T-helper 17 cell (primary cell): ENCODE measurements at regions not wholly inside any gene's neighbourhood (a gene's known extent, or its start where the extent isn't known, plus 50 kb on each side); places are given as distances from the start of the nearest gene placed in this dataset.

Source experiments
- ATAC-seq: fragments of 150-1000 bp; cut with Tn5 transposase; 2 replicates; pipeline ENCODE4 v1.10.0; 2021; ENCODE audit warnings: mild to moderate bottlenecking, moderate library complexity
- DNase-seq, 3 donors: peaks; one replicate each; pipeline versions ENCODE4 v3.0.0 to v3.0.0-alpha.2; 2020 to 2021
- H3K9me3 ChIP-seq: one replicate; pipeline ENCODE4 v1.7.0; 2013; ENCODE audit warnings: low read length, mild to moderate bottlenecking; ENCODE audit not compliant: control insufficient read depth, poor library complexity, severe bottlenecking
- H3K27ac Mint-ChIP-seq: one replicate; pipeline ENCODE4 v1.8.0; 2022; ENCODE audit warnings: mild to moderate bottlenecking, moderate library complexity, mixed read lengths
- H3K27me3 Mint-ChIP-seq: one replicate; pipeline ENCODE4 v1.8.0; 2022; ENCODE audit warnings: mixed read lengths
- H3K36me3 Mint-ChIP-seq: one replicate; pipeline ENCODE4 v1.8.0; 2022; ENCODE audit warnings: low read depth, mixed read lengths
- H3K4me1 Mint-ChIP-seq: one replicate; pipeline ENCODE4 v1.8.0; 2022; ENCODE audit warnings: mild to moderate bottlenecking, mixed read lengths
- H3K4me3 Mint-ChIP-seq: one replicate; pipeline ENCODE4 v1.8.0; 2022; ENCODE audit warnings: mild to moderate bottlenecking, moderate library complexity, mixed read lengths

DNA sequence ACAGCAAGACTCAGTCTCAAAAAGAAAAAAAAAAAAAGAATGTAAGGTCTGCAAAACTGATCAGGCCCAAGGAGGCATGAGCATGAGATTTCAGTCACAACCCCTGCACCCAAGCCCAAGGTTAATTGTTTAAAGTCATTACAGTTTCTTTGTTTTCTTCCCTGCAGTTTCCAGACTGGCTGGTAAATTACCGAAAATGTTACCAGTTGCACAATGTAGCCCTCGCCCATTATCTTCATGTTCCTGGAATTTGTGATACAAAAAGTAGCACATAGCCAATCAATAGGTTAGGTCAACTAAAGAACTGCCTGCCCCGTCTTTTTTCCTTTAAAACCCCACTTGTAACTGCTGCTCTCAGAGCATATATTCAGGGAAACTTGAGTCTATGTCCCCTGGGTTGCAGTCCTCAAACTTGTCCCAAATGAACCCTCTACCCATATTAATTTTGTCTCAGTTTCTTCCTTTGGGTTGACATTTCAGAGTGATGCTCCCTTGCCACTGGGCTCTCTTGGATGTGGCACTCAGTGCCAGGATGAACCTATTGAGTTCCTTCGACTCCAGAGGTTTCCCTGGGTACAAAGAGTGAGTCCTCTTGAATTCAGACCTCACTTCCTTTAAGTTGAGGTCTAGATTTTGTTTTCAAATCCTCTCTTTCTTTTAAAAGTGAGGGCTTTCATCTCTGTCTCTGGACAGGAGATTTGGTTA lies 216.2 kb upstream of the HS6ST1 start:
- DNase-seq (no peak), ATAC-seq (no peak)
- no peaks in the 10 kb centered on the region for H3K36me3 Mint-ChIP-seq
- H3K9me3 ChIP-seq, result no peaks in the 10 kb centered on the region
- peaks cover 2% of the 10 kb centered on the region for H3K4me1 Mint-ChIP-seq
- peaks cover 36% of the 10 kb centered on the region for H3K27me3 Mint-ChIP-seq
- H3K27ac Mint-ChIP-seq, result no peak overlapping the region
- H3K4me3 Mint-ChIP-seq, result no peak overlapping the region

DNA sequence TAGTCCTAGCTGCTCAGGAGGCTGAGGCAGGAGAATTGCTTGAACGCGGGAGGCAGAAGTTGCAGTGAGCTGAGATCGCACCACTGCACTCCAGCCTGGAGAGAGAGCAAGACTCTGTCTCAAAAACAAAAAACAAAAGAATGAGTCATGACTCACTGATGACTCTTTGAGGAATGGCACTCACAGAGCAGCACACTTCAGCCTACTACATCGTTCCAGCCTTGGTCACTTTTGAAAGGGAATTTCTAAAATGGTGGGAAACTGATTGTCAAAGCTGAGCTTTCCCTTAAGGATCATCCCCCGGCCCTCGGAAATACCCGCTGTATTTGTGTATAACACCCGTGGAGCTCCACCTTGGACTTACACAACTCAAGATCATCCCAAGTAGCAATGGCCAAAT lies 217.3 kb upstream of the HS6ST1 start:
- Mint-ChIP-seq H3K4me1 (peaks cover 2% of the 10 kb centered on the region), H3K27ac (no peak overlapping the region), H3K36me3 (no peaks in the 10 kb centered on the region), H3K4me3 (no peak overlapping the region), H3K27me3 (peaks cover 32% of the 10 kb centered on the region)
- no peaks in the 10 kb centered on the region for H3K9me3 ChIP-seq
- ATAC-seq (no peak), DNase-seq (no peak)

DNA sequence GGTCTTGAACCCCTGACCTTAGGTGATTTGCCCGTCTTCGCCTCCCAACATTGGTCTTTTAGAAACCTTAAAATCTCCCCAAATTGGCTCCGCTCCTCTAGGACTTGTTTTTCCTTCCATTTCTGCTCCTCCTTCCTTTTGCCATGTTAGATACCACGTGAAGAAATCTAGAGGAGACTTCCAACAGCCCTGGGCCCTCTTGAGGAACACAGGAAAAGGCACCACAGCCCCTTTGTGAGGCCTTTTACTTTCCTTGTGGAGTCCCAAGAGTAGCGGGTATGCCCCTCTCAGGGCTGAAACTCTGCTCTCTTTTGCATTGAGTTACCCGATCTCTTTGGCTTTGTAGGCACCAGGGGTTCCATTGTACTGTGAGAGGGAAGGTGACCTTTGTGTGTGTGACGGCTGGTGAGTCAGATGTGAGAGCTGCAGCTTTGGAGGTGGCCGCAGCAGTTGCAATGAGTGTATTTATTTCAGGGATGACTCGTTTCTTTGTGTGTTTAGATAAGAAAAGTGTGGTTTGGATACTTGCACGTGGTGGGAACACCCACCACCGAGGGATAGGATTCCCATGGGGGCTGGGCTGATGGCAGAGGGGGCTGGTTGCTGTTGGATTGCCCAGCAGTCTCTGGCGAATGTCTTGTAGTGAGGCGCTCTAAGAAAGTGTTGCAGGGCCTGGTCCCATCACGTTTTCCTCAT lies 218.4 kb upstream of the HS6ST1 start:
- H3K27ac Mint-ChIP-seq, result no peak overlapping the region
- H3K4me1 Mint-ChIP-seq, result no peaks in the 10 kb centered on the region
- ATAC-seq (no peak), DNase-seq (no peak)
- H3K36me3 Mint-ChIP-seq, result no peaks in the 10 kb centered on the region
- no peaks in the 10 kb centered on the region for H3K9me3 ChIP-seq
- peaks cover 32% of the 10 kb centered on the region for H3K27me3 Mint-ChIP-seq
- no peak overlapping the region for H3K4me3 Mint-ChIP-seq

DNA sequence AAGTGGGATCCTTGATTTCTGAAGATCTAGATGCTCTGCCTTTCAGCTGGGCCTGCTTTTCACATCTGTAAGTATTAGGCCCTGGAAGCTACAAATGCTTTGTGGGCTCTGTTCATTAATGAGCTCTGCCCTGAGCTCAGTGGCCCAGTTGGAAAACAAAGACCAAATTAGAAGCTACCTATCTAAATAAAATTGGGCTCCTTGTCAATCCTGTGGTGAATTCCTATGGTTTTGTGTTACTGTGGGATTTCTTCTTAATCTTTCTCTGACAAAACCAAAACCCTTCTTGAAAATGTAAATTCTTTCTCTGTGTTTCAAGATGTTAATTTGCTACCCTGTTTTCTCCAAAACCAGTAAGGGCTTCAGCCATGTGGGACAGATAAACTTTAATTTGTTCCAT lies 219.0 kb upstream of the HS6ST1 start:
- Mint-ChIP-seq H3K4me1 (no peaks in the 10 kb centered on the region), H3K36me3 (no peaks in the 10 kb centered on the region), H3K27me3 (peaks cover 32% of the 10 kb centered on the region), H3K4me3 (no peak overlapping the region), H3K27ac (no peak overlapping the region)
- no peaks in the 10 kb centered on the region for H3K9me3 ChIP-seq
- DNase-seq (no peak), ATAC-seq (no peak)

DNA sequence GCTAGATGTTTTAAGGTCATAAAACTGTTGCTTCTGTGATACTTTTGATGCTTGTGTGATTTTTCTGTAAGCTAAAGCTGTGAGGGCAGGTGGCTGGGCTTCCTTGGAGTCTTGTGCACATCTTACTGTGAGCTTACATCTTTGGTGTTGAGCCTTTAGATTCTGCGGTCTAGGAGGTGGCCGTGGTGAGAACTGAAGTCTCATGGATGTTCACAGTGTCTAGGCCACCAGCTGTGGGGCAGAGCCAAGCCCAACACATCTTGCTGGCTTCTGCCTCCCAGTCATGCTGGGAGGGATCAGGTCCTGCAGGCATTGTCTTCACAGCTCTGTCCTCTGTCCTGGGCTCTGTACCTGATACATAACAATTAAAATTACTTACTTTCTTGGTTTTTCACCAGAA lies 219.7 kb upstream of the HS6ST1 start:
- H3K27ac Mint-ChIP-seq, result no peak overlapping the region

DNA sequence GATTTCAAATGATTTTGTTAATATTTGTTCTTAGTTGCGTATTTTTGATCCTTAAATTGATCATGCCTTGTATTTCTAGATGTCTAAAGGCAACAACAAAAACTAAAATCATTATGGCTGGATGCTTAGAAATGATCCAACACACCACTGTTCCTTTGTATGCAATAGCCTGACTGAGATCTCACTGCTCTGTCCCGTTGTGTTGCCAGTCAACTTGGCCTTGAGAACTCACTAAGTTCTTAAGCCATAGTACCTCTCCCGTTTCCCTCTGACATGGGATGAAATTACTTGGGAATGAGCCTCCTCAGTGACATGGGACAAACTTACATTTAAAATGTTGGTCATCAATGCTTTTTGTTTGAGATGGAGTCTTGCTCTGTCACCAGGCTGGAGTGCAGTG lies 222.0 kb upstream of the HS6ST1 start:
- Mint-ChIP-seq H3K4me3 (no peak overlapping the region), H3K27me3 (peaks cover 14% of the 10 kb centered on the region), H3K27ac (no peak overlapping the region), H3K4me1 (no peaks in the 10 kb centered on the region), H3K36me3 (no peaks in the 10 kb centered on the region)
- no peak for ATAC-seq
- no peak for DNase-seq
- no peaks in the 10 kb centered on the region for H3K9me3 ChIP-seq

More for the DNA sequence above, 219.7 kb upstream of the HS6ST1 start:
- Mint-ChIP-seq H3K4me3 (no peak overlapping the region), H3K36me3 (no peaks in the 10 kb centered on the region), H3K4me1 (no peaks in the 10 kb centered on the region), H3K27me3 (peaks cover 31% of the 10 kb centered on the region)
- ATAC-seq (no peak), DNase-seq (no peak)
- H3K9me3 ChIP-seq, result no peaks in the 10 kb centered on the region

DNA sequence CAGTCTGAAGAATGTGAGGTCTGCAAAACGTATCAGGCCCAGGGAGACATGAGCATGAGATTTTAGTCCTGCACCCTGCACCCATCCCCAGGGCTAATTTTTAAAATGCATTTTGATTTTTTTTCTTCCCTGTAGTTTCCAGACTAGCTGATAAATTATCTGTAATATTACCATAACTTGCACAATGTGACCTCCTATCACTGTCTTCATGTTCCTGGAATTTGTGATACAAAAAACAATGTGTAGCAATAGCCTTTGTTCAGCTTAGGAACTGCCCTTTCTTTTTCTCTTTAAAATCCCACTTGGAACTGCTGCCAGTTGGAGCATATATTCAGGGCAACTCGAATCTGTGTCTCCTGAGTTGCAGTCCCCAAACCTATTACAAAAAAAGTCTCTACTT lies 222.8 kb upstream of the HS6ST1 start:
- Mint-ChIP-seq H3K36me3 (no peaks in the 10 kb centered on the region), H3K27me3 (peaks cover 14% of the 10 kb centered on the region), H3K4me1 (no peaks in the 10 kb centered on the region), H3K27ac (no peak overlapping the region), H3K4me3 (no peak overlapping the region)
- ATAC-seq (no peak), DNase-seq (no peak)
- H3K9me3 ChIP-seq, result no peaks in the 10 kb centered on the region

DNA sequence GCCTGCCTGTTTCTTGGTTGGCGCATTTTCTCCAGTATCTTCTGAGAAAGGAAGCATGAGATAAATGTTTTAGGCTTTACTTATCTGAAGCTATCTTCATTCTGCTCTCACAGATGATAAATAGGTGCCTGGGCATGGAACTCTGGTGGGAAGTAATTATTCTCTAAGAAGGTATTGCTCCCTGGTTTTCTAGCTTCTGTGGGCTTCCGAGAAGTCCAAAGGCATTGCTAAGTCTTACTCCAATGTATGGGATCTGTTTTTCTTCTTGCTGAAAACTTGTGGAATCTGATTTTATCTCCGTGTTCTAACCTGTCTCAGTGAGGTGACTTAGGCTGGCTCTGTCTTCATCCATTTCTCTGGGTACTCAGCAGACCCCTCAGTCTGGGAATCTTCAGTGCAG lies 224.4 kb upstream of the HS6ST1 start:
- H3K27me3 Mint-ChIP-seq, result peaks cover under 1% of the 10 kb centered on the region
- no peak for DNase-seq
- no peaks in the 10 kb centered on the region for H3K4me1 Mint-ChIP-seq
- no peak for ATAC-seq
- no peak overlapping the region for H3K4me3 Mint-ChIP-seq
- no peaks in the 10 kb centered on the region for H3K36me3 Mint-ChIP-seq
- H3K27ac Mint-ChIP-seq, result no peak overlapping the region
- no peaks in the 10 kb centered on the region for H3K9me3 ChIP-seq

DNA sequence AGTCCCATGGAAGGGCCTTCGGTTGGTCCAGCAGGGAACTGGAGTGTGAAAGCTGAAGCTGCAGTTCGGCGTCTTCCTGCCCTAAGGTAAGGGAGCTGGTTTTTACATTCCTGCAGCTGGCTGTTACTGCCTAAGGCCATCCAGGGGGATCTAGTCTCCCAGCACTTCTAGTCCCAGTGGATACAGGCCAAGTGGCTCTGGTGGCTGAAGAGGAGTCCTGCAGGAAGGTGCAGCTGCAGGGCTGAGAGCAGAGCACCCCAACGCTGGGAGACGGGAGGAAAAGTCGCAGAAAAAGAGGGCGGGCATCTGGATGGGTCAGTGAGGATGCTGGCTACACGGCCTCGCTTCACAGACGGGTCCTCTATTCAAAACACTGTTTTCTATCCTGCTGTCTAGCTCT lies 225.0 kb upstream of the HS6ST1 start:
- no peaks in the 10 kb centered on the region for H3K4me1 Mint-ChIP-seq
- no peak for ATAC-seq
- H3K36me3 Mint-ChIP-seq, result no peaks in the 10 kb centered on the region
- H3K27ac Mint-ChIP-seq, result no peak overlapping the region
- no peaks in the 10 kb centered on the region for H3K27me3 Mint-ChIP-seq
- no peak overlapping the region for H3K4me3 Mint-ChIP-seq
- no peak for DNase-seq
- no peaks in the 10 kb centered on the region for H3K9me3 ChIP-seq

DNA sequence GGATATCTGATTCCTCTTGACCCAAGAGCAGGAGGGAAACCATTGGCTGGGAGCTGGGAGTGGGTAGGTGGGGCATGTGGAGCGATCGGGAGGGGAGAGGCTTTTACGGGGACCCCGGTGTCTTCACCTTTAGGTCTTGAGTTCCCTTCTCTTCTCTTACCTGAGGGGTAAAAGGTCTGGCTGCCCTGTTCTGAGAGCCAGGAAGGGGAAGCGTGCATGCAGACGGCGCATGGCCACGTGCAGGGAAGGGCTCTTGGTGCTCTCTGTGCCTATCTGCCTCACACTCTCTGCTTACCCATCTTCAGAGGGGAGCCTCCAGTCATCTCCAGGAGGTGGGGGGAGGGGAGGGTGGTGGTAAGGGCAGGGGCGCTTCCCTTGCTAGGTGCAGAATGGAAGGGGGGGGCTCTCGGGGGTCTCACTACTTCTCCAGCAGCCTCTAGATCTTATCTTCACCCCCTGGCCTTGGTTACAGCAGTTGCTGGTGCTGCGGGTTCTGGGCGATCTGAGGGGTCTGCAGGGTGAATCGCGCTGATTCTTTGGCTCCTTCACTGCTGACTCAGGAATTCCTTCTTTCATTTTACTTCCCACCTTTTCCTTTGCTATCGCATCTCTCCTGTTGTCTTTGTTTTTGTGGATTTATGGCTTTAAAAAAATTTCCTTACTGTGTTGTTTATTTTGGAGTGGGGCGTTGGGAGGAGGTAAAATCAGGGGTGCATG lies 225.8 kb upstream of the HS6ST1 start:
- no peak overlapping the region for H3K4me3 Mint-ChIP-seq
- no peaks in the 10 kb centered on the region for H3K9me3 ChIP-seq
- no peaks in the 10 kb centered on the region for H3K4me1 Mint-ChIP-seq
- ATAC-seq, result no peak
- DNase-seq, result no peak
- H3K27ac Mint-ChIP-seq, result no peak overlapping the region
- H3K36me3 Mint-ChIP-seq, result no peaks in the 10 kb centered on the region
- no peaks in the 10 kb centered on the region for H3K27me3 Mint-ChIP-seq

DNA sequence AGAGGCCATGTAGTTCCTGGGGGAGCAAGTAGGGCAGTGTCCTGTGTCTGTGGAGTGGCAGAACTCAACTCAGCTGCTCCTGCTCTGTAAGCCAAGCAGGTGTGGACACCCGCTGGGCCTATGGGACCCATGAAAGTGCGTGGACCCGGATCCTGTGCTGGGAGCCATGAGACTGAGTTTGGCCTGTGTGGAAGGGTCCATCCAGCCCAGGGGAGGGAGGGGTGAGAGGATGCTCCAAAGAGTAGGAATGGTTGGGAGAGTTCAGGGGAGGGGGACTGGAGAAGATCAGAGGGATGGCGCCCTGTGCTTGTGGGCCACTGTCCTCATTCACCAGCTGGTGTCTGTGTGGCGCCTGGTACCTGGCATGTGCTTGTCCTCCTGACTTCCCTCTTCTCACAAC lies 226.4 kb upstream of the HS6ST1 start:
- no peak for DNase-seq
- H3K27ac Mint-ChIP-seq, result no peak overlapping the region
- H3K36me3 Mint-ChIP-seq, result no peaks in the 10 kb centered on the region
- H3K4me1 Mint-ChIP-seq, result no peaks in the 10 kb centered on the region
- no peak for ATAC-seq
- H3K4me3 Mint-ChIP-seq, result no peak overlapping the region
- no peaks in the 10 kb centered on the region for H3K27me3 Mint-ChIP-seq
- no peaks in the 10 kb centered on the region for H3K9me3 ChIP-seq

DNA sequence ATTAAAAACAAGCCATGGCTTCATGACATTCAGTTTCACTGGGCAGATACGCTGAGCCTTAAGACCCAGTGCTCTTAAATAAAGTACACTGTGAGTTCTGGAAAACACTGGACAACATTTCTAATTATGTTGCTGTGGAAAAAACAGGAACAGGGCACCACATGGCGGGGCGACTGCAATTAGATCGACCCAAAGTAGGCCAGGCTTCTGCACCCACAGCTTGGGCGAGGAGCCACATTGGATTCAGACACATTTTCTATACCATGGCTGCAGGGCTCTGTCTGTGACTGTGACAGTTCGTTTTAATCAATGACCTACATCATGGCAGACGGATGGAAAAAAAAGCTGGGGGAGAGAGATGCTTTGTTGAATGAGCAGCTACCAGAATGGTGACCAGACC lies 227.2 kb upstream of the HS6ST1 start:
- Mint-ChIP-seq H3K27me3 (no peaks in the 10 kb centered on the region), H3K4me3 (no peak overlapping the region), H3K4me1 (no peaks in the 10 kb centered on the region), H3K36me3 (no peaks in the 10 kb centered on the region), H3K27ac (no peak overlapping the region)
- H3K9me3 ChIP-seq, result no peaks in the 10 kb centered on the region
- ATAC-seq, result no peak
- DNase-seq, result no peak

DNA sequence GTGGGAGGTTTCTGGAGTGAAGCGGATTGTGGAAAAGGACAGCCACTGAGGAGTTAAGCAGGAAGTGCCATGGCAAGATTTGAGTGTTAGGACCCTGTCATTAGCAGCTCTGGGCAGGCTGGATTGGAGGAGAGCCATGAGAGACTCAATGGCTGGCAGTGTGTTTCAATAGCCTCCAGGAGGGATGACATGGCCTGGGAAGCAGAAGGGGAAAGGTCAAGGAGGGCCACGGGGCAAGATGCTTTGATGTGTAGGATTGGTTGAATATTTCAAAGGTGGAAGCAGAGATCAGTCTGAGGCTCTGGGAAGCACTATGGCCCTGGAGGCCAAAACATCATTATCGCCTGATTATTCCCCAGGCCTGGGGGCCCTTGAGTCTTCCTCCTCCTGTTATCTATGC lies 229.0 kb upstream of the HS6ST1 start:
- H3K27ac Mint-ChIP-seq, result no peak overlapping the region
- H3K4me3 Mint-ChIP-seq, result no peak overlapping the region
- no peaks in the 10 kb centered on the region for H3K4me1 Mint-ChIP-seq
- ATAC-seq, result no peak
- H3K36me3 Mint-ChIP-seq, result no peaks in the 10 kb centered on the region
- H3K9me3 ChIP-seq, result no peaks in the 10 kb centered on the region
- DNase-seq, result no peak
- peaks cover under 1% of the 10 kb centered on the region for H3K27me3 Mint-ChIP-seq
